22Rv1 (cell line): ENCODE measurements at regions not wholly inside any gene's neighbourhood (a gene's known extent, or its start where the extent isn't known, plus 50 kb on each side); places are given as distances from the start of the nearest gene placed in this dataset.

ENCODE experiments used
- CTCF ChIP-seq: fragments of 450-650 bp; IDR thresholded peaks from 2 replicates; pipeline ENCODE4 v1.5.1; 2017; ENCODE audit warnings: mild to moderate bottlenecking
- ZFX ChIP-seq: fragments of 450-650 bp; IDR thresholded peaks from 2 replicates; pipeline ENCODE4 v1.6.1; 2017; ENCODE audit warnings: antibody characterized with exemption, borderline replicate concordance

DNA sequence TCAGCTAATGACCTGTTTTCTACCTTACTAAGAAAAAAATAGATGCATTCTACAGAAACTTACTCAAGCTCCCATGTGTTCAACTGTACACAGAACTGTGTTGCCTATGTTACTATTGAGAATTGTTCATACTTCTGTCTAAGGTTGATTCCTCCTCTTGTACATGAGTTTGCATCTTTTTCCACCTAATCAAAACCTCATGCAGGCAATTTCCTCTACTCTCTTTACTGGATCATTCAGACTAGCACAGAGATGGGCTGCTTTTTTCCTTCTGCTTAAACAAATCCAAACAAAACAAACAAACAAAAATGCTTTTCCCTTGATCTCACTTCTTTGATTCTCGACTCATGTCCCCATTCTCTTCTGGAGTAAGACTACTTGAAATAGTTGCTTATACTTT, 58.8 kb upstream of the PTGFR start:
- TF ChIP-seq CTCF (no peak), ZFX (no peak)
